NCI-H524 (cell line): ENCODE measurements at regions not wholly inside any gene's neighbourhood (a gene's known extent, or its start where the extent isn't known, plus 50 kb on each side); places are given as distances from the start of the nearest gene placed in this dataset.

Experiments
- DNase-seq, 2 experiments: peaks; one replicate each; lab custom pipeline; 2025; lab: John Stamatoyannopoulos, UW

DNA sequence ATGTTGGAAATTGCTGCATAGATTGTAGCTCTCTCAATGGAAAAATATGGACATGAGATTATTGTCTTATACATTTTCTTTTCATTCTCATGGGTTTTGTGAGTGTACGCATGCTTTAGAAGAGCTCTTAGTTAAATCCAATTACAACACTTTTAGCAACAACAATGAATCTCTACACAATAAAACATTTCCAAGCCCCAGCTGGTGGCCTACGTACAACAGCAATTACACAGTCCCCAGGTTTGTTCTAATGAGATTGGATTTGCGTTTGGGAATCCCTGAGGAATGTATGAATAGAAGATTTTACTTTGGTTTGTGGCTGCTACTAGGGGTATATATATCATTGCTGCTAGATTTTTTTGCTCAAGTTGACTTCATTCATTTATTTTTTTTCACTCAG, 98.6 kb downstream of the FHDC1 start:
- no peak for DNase-seq

DNA sequence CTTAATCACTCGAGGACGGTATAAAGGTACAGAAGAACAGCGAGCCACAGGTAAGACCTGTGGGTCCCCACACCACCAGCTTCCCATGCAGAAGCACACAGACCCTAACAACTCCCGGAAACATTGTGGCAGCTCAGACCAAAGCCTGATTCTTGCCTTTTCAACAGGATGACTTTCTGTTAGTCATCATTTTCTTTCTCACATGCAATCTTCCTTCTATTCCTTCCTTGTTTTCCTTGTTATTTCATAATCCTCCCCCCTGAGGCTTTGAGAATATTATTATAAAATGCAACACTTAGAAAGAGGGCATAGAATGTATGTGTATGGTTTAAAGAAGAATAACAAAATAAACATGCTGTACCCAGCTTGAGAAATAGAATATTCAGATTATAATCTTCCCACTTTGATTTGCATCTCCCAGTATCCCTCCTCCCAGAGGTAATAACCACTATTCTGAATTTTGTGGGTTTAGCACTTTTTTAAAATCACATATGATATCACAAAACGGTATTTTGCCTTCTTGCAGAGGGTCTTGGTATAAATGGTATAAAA, 100.9 kb downstream of the FHDC1 start:
- no peak for DNase-seq

DNA sequence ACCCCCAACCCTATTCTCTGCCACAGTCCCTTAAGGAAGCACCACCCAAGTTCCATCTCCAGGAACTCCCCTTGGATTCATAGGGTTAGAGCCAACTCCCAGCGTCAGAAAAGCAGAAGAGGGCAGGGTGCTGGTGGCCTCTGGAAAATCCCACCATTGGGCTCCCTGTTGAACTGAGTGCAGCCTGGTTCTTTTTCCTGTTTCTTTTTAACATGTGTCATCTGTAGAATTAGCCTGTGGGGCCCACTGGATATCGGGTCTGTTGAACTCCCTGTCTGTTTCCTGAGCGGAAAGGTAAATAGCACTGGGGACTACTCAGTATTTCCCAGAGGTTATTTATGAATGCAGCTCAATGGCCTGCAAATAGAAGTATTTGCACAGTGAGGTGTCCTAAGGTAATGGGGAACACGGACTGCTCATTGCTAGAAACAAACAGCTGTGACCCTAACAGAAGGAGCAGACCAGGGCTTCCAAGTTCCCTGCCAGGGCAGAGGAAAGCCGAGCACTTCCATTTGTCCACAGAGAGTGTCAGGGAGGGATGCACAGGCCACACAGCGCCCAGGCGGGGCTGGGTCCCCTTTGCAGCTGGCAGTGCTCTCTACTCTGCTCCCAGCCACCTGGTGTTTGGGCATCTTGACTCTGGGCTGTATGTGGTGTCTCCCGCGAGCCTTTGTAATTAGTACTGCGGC, 102.6 kb downstream of the FHDC1 start:
- DNase-seq = peak; percentile 53 to 59

GRCh38 chr4:153039542-153040185, 103.5 kb downstream of the FHDC1 start:
- no peak for DNase-seq

- no peak for DNase-seq
Measured at GRCh38 chr4:153040677-153041076, 104.6 kb downstream of the FHDC1 start.

- DNase-seq = no peak
Measured at GRCh38 chr4:153044036-153044435, 107.9 kb downstream of the FHDC1 start.

- DNase-seq = no peak
Measured at GRCh38 chr4:153045111-153045982, 109.2 kb downstream of the FHDC1 start.

- no peak for DNase-seq
Measured at GRCh38 chr4:153058671-153059060, 122.5 kb downstream of the FHDC1 start.

GRCh38 chr4:153060196-153060595, 124.1 kb downstream of the FHDC1 start:
- peak; percentile 56 to 84 for DNase-seq

DNA sequence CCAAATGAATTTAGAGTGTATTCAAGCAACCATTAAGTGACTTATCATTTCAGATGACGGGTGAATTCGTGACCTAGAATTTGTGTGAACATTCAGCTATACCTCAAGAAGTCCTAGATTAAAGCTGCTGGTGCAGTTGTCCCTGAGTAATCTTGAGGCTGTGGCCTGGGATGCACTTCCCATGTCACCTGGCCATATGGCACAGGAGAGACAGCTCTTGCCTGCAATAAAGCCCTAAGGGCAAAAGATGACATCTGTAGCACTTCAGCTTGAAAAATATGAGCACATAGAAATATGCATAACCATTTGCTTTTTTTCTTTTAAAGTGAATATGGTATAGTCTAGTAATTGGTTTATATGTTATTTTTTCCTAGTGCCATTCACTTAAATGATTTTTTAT, 125.8 kb downstream of the FHDC1 start:
- DNase-seq = peak; percentile 57 to 82

DNA sequence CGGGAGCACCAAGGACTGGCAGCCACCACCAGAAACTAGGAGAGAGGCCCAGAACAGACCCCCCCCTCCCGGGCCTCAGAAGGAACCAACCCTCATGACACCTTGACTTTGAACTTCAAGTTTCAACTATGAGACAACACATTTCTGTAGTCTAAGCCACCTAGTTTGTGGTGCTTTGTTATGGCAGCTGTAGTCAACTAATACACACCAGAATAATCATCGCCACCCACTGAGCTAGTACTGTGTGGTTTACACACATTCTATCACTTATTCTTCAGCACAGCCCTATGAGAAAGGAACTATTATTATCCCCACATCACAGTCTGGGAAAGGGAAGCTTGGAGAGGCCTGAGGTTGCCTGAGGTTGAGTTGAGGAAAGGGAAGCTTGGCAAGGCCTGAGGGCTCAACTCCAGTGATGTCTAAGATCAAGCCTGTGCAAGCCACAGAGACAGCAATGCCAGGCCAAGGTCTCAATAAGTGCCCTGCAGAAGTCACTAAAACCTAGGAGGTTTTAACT, 126.6 kb downstream of the FHDC1 start:
- no peak for DNase-seq

DNA sequence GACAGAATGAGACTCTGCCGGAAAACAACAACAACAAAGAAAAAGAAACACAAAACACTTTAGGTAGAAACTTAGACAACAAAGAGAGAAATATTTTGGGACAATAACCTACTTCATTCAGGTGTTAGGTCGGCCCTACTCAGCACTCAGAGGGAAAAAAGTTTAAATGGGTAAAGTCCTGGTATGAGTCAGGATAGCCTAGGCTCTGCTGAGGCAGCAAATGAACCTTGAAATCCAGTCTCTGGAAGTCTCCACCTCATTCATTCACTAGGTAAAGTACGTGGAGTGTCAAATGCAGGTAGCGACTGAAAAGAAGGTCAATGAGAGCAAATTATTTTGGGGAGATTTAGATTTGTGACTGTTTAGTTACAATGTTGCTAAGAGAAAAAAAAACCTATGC, 127.4 kb downstream of the FHDC1 start:
- no peak for DNase-seq

DNA sequence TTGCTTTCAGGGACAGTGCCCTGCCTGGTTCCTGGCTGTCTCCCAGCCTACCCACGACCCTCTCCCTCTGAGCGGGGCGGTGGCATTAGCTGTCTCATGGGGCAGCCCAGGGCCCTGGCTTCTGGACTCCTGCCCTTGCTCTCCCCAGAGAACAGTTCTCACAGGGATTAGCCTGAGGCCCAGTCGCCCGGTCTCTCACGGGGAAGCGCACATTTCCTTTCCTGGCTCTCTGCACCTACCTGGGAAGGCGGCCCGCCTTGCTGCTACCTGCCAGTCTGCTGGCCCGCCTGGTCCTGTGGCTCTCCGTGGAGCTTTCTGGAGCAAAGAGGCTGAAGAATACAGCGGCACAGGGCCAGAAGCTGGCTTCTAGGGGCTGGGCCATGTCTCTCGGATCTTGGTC, 128.4 kb downstream of the FHDC1 start:
- no peak for DNase-seq

DNA sequence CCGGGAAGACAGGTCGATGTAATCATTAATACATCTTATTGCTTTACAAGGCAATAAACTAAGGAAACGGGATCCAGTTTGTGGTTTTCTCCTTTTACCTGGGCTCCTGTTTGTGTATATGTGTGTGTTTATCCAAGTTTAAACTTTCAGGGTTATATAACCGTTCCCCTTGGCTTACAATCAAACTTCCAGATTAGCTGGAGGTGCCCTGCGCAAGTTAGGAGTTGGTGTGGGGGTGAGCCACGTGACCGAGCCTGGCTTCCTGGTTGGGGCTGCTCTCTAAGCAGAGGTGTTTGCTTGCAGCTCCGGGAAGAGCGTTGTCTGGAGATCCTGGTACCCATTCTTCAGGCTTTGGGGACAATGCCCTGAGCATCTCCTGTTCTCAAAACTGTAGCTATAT, 129.2 kb downstream of the FHDC1 start:
- DNase-seq = no peak

GRCh38 chr4:153067376-153067775, 131.3 kb downstream of the FHDC1 start:
- no peak for DNase-seq

DNA sequence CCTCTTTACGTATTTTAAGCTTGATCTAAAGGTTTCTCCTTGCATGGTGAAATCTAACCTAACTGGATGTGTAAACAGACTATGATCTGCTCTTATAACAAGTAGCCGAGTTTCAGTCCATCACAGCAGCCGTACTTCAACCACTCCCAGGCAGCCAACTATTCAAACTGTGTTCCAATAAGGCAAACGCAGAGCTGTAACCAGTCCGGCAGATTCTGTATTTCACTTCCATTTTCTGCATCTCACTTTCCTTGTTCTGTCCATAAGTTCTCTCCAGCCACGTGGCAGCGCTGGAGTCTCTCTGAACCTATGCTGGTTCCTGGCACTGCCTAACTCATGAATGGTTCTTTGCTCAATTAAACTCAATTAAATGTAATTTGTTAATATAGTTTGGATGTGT, 132.6 kb downstream of the FHDC1 start:
- no peak for DNase-seq

DNA sequence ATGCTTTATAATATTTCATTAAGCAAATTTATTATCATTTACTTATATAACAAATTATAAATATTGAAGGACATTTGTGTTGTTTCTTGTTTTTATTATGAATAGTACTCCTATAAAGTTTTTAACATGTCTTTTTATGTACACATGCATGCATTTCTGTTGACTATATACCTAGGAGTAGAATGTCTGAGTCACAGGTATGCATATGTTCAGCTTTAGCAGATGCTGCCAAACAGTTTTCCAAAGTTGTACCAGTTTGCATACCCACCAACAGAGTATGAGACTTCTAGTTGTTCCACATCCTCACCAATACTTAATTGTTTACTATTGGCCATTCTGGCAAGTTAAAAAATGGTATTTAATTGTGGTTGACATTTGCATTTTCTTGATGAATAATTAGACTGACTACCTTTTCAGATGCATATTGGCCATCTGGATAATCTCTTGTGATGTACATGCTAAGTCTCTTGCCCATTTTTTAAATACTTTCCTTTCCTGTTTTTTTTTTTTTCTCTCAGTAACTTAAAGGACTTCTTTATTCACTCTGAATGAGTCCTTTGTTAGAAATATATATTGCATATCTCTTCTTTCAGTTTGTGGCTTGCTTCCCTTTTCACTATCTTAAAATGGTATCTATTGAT, 132.2 kb upstream of the TRIM2 start:
- DNase-seq = no peak

DNA sequence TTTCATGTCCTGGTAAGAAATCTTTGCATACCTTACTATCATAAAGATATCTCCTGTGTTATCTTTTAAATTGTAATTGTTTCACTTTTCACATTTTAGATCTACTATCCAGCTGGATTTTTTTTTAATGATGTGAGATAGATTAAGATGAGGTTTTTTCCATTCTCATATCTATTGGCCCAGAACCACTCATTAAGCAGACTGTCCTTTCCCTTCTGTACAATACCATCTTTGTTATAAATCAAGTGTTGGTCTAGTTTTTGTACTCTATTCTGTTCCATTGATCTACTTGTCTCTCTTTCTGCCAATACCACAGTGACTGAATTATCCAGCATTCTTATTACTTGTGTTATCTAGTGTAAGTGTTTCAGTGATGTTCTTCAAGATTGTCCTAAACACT, 131.6 kb upstream of the TRIM2 start:
- DNase-seq = no peak

DNA sequence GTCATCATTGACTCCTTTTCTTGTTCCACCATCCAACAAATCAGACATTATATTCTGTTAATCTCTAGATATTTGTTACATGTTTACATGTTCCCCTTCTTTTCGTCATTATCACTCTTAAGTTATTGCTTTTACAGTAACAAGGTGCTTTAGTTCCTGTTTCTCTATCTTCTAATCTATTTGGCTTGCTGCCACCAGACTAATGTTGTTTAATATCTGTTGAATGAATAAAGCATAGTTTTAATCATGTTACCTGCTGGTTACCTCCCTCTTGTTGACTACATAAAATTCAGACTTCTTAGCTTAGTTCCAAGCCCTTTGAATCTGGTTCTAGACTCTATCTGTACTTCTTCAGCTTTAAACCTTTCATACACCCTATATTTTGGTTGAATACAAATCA, 129.8 kb upstream of the TRIM2 start:
- DNase-seq = no peak

DNA sequence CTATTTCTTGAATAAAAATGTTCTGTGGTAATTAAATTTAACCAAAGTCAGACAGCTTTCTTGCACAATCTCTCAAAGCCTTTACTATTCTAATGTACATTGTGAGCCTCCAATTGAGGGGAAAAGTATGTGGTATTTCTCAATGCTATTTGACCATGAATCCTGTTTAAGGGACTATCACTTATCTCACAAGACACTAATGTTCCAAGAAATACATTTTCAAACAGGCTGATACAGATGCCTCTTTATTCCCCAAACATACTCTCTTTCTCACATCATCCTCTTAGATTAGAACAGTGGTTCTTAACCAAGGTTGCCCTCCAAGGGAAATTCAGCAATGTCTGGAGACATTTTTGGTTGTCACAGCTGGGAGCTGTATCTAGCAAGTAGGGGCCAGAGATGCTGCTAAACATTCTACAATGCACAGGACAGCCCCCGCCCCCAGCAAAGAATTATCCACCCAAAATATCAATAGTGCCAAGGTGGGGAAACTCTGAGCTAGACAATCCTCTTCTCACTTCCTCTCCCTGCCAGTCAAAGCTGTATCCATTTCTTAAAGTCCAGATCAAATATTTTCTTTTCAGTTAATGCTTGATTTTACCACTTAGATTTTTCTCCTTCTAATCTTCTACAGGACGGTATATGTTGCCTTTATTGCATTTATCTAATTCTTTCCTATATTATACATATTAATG, 129.2 kb upstream of the TRIM2 start:
- DNase-seq = no peak

DNA sequence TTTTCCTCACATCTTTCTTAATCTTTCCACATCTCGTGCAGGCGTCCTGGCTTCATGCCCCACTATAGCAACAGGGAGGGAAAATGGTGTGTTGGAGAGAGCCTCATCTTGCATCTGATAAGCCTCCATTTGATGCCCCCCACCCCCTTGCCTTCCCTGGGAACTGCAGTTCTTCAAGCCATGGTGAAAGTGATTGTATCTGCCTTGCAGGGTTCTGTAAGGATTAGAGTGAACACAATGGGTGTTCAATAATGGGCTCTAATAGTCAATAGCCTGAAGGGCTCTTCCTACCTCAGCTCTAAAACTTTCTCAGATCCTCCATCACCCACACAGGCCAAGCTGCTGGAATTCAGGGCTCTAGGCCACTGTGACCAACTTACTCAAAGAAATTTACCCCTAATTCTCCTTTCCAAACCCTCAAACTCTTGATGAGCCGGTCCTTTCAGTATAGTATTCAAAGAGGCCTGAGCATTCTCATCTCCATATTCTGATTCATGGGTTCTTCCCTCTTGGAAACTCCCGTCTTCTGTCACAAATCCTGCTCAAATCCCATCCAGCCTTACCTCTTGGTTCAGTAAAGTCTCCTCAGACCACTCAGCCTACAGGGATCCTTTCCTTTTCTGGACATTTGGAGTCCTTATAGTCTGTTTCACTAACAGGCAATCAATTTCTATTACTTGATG, 128.3 kb upstream of the TRIM2 start:
- DNase-seq = no peak
